ENCODE measurements at regions not wholly inside any gene's neighbourhood (a gene's known extent, or its start where the extent isn't known, plus 50 kb on each side); places are given as distances from the start of the nearest gene placed in this dataset.

DNA sequence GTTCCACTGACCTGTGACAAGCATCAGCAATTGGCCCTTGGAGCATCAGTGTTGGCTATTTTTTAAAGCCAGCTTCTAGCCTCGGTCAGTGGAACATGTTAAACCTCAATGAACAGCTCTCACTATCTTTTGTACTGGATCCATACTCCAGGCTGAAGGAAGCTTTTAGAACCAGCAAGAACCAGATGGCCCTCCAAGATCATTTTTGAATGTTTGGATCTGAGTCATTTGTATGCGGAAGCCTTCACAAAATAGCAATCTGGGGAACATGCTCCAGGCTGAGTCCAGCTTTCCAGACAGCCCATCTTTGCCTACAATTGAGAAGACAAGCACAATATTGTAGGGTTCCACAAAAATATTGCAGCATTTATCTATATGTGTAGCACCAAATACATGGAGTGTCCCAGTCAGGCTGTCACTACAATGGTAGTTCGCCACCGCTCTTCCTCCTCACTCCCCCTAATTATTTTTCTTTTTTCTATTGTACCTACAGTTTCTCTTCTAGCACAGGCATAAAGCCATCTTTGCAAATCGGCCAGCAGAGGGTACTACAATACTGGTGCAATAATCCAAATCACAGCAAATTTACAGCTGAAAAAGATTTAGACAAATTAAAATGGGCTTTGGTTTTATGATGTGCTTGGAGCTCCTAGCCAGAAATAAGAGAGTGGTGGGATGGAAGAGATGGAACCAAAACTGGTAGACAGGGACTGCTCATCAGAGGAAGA, 177.4 kb upstream of the BLID start:
- Mint-ChIP-seq H3K36me3 (ENCODE audit: low read depth) (no peaks in the 10 kb centered on the region), H3K27me3 (no peaks in the 10 kb centered on the region), H3K4me3 (no peak overlapping the region), H3K9me3 (peaks cover 8% of the 10 kb centered on the region), H3K4me1 (ENCODE audit: low read depth) (no peaks in the 10 kb centered on the region), H3K27ac (no peak overlapping the region)
- no peak for ATAC-seq
- TF ChIP-seq, protein P1, sequence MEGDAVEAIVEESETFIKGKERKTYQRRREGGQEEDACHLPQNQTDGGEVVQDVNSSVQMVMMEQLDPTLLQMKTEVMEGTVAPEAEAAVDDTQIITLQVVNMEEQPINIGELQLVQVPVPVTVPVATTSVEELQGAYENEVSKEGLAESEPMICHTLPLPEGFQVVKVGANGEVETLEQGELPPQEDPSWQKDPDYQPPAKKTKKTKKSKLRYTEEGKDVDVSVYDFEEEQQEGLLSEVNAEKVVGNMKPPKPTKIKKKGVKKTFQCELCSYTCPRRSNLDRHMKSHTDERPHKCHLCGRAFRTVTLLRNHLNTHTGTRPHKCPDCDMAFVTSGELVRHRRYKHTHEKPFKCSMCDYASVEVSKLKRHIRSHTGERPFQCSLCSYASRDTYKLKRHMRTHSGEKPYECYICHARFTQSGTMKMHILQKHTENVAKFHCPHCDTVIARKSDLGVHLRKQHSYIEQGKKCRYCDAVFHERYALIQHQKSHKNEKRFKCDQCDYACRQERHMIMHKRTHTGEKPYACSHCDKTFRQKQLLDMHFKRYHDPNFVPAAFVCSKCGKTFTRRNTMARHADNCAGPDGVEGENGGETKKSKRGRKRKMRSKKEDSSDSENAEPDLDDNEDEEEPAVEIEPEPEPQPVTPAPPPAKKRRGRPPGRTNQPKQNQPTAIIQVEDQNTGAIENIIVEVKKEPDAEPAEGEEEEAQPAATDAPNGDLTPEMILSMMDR (IDR thresholded peaks at IDR 0.05) = no peak
- intact Hi-C loops (cut with micrococcal nuclease) = no loop called here
- no peak for DNase-seq
- POLR2A ChIA-PET = no interaction called here
- CTCF ChIA-PET = no interaction called here

- no peaks in the 10 kb centered on the region for H3K36me3 Mint-ChIP-seq (ENCODE audit: low read depth)
- ATAC-seq (no peak), DNase-seq (no peak)
- no peak overlapping the region for H3K27ac Mint-ChIP-seq
- H3K27me3 Mint-ChIP-seq = peaks cover 2% of the 10 kb centered on the region
- CTCF ChIA-PET = no interaction called here
- no peaks in the 10 kb centered on the region for H3K4me1 Mint-ChIP-seq (ENCODE audit: low read depth)
- no peak overlapping the region for H3K4me3 Mint-ChIP-seq
- TF ChIP-seq, protein P1 (IDR thresholded peaks at IDR 0.05) = no peak
- POLR2A ChIA-PET = no interaction called here
- H3K9me3 Mint-ChIP-seq = no peaks in the 10 kb centered on the region
- intact Hi-C loops (cut with micrococcal nuclease) = no loop called here
These were observed 171.4 kb upstream of the BLID start for GRCh38 chr11:122287401-122287800.

DNA sequence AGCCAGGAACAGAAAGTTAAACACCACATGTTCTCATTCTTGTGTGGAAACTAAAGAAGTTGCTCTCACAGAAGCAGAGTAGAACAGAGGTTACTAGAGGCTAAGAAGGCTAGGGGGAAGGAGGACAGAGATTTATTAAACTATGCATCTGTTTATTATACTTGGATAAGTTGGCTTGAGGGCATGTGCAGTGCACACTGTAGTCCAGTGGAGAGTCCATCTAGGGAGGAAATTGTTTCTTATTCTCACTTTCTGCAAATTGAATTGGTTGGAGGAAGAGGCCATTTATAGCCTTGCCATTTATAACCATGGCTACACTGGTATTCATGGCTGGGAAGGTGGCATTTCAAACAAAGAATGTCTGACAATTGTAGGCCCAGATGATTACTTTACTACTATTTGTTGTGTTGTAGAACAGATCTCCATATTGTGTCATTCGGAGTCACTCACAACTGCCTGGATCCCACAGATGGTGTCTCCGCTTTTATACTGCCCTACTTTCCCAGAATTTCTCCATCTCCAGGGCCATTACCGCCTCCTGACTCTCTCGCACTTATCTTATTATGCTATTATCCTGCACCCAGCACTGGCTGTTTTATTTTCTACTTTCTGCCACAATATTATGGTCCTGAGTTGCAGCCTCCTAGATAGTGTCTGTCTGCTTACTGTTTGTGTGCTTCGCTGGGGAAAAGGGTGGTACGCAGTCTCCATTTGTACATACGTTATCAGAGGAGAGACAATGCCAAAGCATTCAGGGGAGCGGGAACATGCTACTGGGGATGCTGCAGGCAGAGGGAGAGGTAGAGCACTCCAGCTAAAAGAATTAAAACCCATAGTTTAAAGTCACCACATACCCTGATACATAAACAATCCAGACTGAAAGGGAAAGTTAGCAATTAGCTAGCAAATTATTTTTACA, 169.3 kb upstream of the BLID start:
- intact Hi-C loops (cut with micrococcal nuclease) = no loop called here
- POLR2A ChIA-PET = no interaction called here
- H3K27ac Mint-ChIP-seq = no peak overlapping the region

DNA sequence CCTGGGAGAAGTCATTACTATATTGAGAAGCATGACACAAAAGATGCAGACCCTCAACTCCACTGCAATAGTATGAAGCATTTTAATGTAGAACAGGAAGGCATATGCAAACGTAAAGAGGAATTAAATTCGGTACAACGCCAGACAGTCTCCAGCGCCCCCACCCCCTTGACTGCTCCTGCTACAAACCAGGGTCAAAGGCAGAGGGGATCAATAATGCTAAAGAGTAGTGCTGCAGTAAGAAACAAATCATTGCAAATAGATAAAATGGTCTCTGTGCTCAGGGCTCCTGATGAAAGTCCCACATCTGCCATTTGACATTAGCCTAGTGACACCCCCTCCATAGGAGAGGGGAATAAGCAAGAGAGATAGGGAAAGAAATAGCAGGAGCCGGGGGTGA, 164.9 kb upstream of the BLID start:
- Mint-ChIP-seq H3K36me3 (ENCODE audit: low read depth) (no peaks in the 10 kb centered on the region), H3K27me3 (no peaks in the 10 kb centered on the region), H3K4me3 (no peak overlapping the region), H3K9me3 (peaks cover 2% of the 10 kb centered on the region), H3K27ac (no peak overlapping the region), H3K4me1 (ENCODE audit: low read depth) (no peaks in the 10 kb centered on the region)
- TF ChIP-seq, protein P1 (IDR thresholded peaks at IDR 0.05) = no peak
- DNase-seq (no peak), ATAC-seq (no peak)
- intact Hi-C loops (cut with micrococcal nuclease) = no loop called here
- POLR2A ChIA-PET = no interaction called here
- CTCF ChIA-PET = no interaction called here

More for the DNA sequence above, 169.3 kb upstream of the BLID start:
- Mint-ChIP-seq H3K9me3 (peaks cover 2% of the 10 kb centered on the region), H3K36me3 (ENCODE audit: low read depth) (no peaks in the 10 kb centered on the region), H3K4me3 (no peak overlapping the region), H3K27me3 (peaks cover 2% of the 10 kb centered on the region), H3K4me1 (ENCODE audit: low read depth) (no peaks in the 10 kb centered on the region)
- CTCF ChIA-PET = no interaction called here
- no peak for DNase-seq
- TF ChIP-seq, protein P1 (IDR thresholded peaks at IDR 0.05) = no peak
- no peak for ATAC-seq

DNA sequence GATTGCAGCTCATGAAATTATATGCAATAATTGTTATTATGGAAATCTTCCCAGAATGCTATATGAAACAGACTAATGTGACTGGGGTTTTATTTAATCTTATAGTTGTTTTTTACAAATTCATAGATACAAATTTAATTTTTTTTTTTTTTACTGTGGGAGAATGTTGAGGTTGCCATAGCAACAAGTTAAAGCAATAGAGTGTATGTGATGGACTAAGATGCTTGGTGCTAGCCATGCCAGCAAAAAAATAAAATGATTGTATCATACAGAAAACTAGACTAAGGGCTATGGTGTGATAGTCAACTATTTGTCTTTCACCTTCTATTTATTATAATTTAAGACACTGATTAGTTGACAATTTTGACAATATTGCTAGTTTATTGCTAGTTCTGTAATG, 163.2 kb upstream of the BLID start:
- POLR2A ChIA-PET = no interaction called here
- no peaks in the 10 kb centered on the region for H3K36me3 Mint-ChIP-seq (ENCODE audit: low read depth)
- ATAC-seq = no peak
- no peaks in the 10 kb centered on the region for H3K4me1 Mint-ChIP-seq (ENCODE audit: low read depth)
- TF ChIP-seq, protein P1 (IDR thresholded peaks at IDR 0.05) = no peak
- H3K27me3 Mint-ChIP-seq = no peaks in the 10 kb centered on the region
- CTCF ChIA-PET = no interaction called here
- H3K9me3 Mint-ChIP-seq = peaks cover 2% of the 10 kb centered on the region
- H3K4me3 Mint-ChIP-seq = no peak overlapping the region
- DNase-seq = no peak
- intact Hi-C loops (cut with micrococcal nuclease) = no loop called here
- H3K27ac Mint-ChIP-seq = no peak overlapping the region

All from activated CD8-positive, alpha-beta T cell treated with anti-CD3 and anti-CD28 coated beads for 36 hours (primary cell).